HCT116 (cell line): ENCODE measurements at regions not wholly inside any gene's neighbourhood (a gene's known extent, or its start where the extent isn't known, plus 50 kb on each side); places are given as distances from the start of the nearest gene placed in this dataset.

ENCODE experiments used
- ATF3 ChIP-seq: IDR thresholded peaks from 2 replicates; pipeline ENCODE4 v1.6.1; 2012
- CTCF ChIP-seq, 3 experiments: fragments of 200-600 bp in 1 of 3; sonication (generic) in 1 of 3; IDR thresholded peaks in 2 of 3; conservative IDR thresholded peaks in 1 of 3; 2 replicates each; pipeline ENCODE4 v1.5.1; 2012 to 2017; ENCODE audit warnings: low read depth in 2 of 3, low read length in 2 of 3, antibody characterized with exemption in 1 of 3, borderline replicate concordance in 1 of 3, control low read depth in 1 of 3, mild to moderate bottlenecking in 1 of 3, mixed read lengths in 1 of 3, mixed run types in 1 of 3, moderate library complexity in 1 of 3; ENCODE audit not compliant: insufficient read depth in 1 of 3
- EZH2 ChIP-seq: fragments of 200-600 bp; sonication (generic); IDR thresholded peaks from 2 replicates; pipeline ENCODE4 v1.6.1; 2017; ENCODE audit warnings: antibody characterized with exemption, mixed run types
- MAX ChIP-seq: IDR thresholded peaks from 2 replicates; pipeline ENCODE4 v1.6.1; 2012
- POLR2A ChIP-seq: IDR thresholded peaks from 2 replicates; pipeline ENCODE4 v1.7.0; 2011; ENCODE audit warnings: borderline replicate concordance; ENCODE audit not compliant: insufficient read depth, insufficient read length; ENCODE audit errors: extremely low read depth
- POLR2AphosphoS5 ChIP-seq: IDR thresholded peaks from 2 replicates; pipeline ENCODE4 v1.6.1; 2011; ENCODE audit warnings: mild to moderate bottlenecking, low read depth, low read length, moderate library complexity
- RAD21 ChIP-seq: IDR thresholded peaks from 2 replicates; pipeline ENCODE4 v1.6.1; 2012; ENCODE audit warnings: low read depth, mild to moderate bottlenecking
- REST ChIP-seq: IDR thresholded peaks from 2 replicates; pipeline ENCODE4 v1.6.1; 2012; ENCODE audit warnings: low read depth
- TCF7L2 ChIP-seq: IDR thresholded peaks from 2 replicates; pipeline ENCODE4 v1.7.0; 2011; ENCODE audit warnings: borderline replicate concordance, inconsistent platforms; ENCODE audit not compliant: insufficient read depth, insufficient read length; ENCODE audit errors: extremely low read depth
- ZNF274 ChIP-seq: fragments of 200-500 bp; sonication (Bioruptor generic); IDR thresholded peaks from 2 replicates; pipeline ENCODE4 v1.6.1; 2014; ENCODE audit warnings: mild to moderate bottlenecking, low read depth, low read length, inconsistent platforms

GRCh38 chr11:96448225-96448624 lies 58.4 kb downstream of the JRKL start:
- TF ChIP-seq MAX (no peak), POLR2AphosphoS5 (no peak), ATF3 (no peak), RAD21 (no peak), EZH2 (no peak), POLR2A (no peak), CTCF (IDR thresholded peaks at IDR 0.05 in 2 of 3, conservative IDR thresholded peaks at IDR 0.05 in 1 of 3; ENCODE audit: borderline replicate concordance in 1 of 3, insufficient read depth in 1 of 3, low read depth in 2 of 3, low read length in 2 of 3) (no peak), TCF7L2 (no peak), REST (no peak), ZNF274 (no peak)
